H9 (cell line): ENCODE measurements at regions not wholly inside any gene's neighbourhood (a gene's known extent, or its start where the extent isn't known, plus 50 kb on each side); places are given as distances from the start of the nearest gene placed in this dataset.

Experiments used
- DNase-seq: peaks from one replicate; pipeline ENCODE4 v3.0.0-alpha.2; 2017
- H2AFZ ChIP-seq: one replicate; pipeline ENCODE4 v1.6.1; 2013; ENCODE audit warnings: mild to moderate bottlenecking, low read length, control low read depth, moderate library complexity
- H2AK5ac ChIP-seq: 2 replicates; pipeline ENCODE4 v1.6.1; 2013; ENCODE audit warnings: low read length, control low read depth, mixed read lengths; ENCODE audit not compliant: insufficient read length
- H2BK120ac ChIP-seq: one replicate; pipeline ENCODE4 v1.6.1; 2013; ENCODE audit warnings: low read depth, mild to moderate bottlenecking, low read length, control low read depth, inconsistent platforms; ENCODE audit not compliant: poor library complexity, severe bottlenecking
- H2BK12ac ChIP-seq: 2 replicates; pipeline ENCODE4 v1.6.1; 2013; ENCODE audit warnings: low read length, control low read depth, mixed read lengths, low read depth; ENCODE audit not compliant: insufficient read length
- H2BK15ac ChIP-seq: 2 replicates; pipeline ENCODE4 v1.6.1; 2013; ENCODE audit warnings: low read depth, low read length, control low read depth
- H2BK20ac ChIP-seq: one replicate; pipeline ENCODE4 v1.6.1; 2013; ENCODE audit warnings: low read depth, mild to moderate bottlenecking, low read length, control low read depth, inconsistent platforms; ENCODE audit not compliant: poor library complexity, severe bottlenecking
- H2BK5ac ChIP-seq: 2 replicates; pipeline ENCODE4 v1.6.1; 2013; ENCODE audit warnings: low read length, control low read depth, mixed read lengths; ENCODE audit not compliant: insufficient read length
- H3K14ac ChIP-seq: 2 replicates; pipeline ENCODE4 v1.6.1; 2013; ENCODE audit warnings: low read length, control low read depth; ENCODE audit not compliant: insufficient read depth
- H3K18ac ChIP-seq: 2 replicates; pipeline ENCODE4 v1.6.1; 2013; ENCODE audit warnings: low read depth, mild to moderate bottlenecking, mixed read lengths, low read length, control low read depth; ENCODE audit not compliant: insufficient read length
- H3K23ac ChIP-seq: 2 replicates; pipeline ENCODE4 v1.6.1; 2013; ENCODE audit warnings: low read length, control low read depth, mixed read lengths, low read depth; ENCODE audit not compliant: insufficient read length
- H3K23me2 ChIP-seq: 2 replicates; pipeline ENCODE4 v1.6.1; 2013; ENCODE audit warnings: low read depth, mild to moderate bottlenecking, mixed read lengths, low read length, control low read depth; ENCODE audit not compliant: insufficient read length, poor library complexity, severe bottlenecking
- H3K27ac ChIP-seq: 2 replicates; pipeline ENCODE4 v1.5.1; 2013; ENCODE audit warnings: low read length, control low read depth, mixed read lengths, low read depth; ENCODE audit not compliant: insufficient read length
- H3K27me3 ChIP-seq: 2 replicates; pipeline ENCODE4 v1.6.1; 2013; ENCODE audit warnings: low read length, control low read depth, inconsistent platforms; ENCODE audit not compliant: insufficient read depth
- H3K4ac ChIP-seq: 2 replicates; pipeline ENCODE4 v1.6.1; 2013; ENCODE audit warnings: low read depth, mild to moderate bottlenecking, control low read depth, inconsistent platforms, low read length, moderate library complexity
- H3K4me1 ChIP-seq: 2 replicates; pipeline ENCODE4 v1.6.1; 2013; ENCODE audit warnings: low read length, control low read depth, inconsistent platforms; ENCODE audit not compliant: insufficient read depth
- H3K4me2 ChIP-seq: 2 replicates; pipeline ENCODE4 v1.6.1; 2013; ENCODE audit warnings: low read length, control low read depth, mixed read lengths; ENCODE audit not compliant: insufficient read length, insufficient read depth
- H3K56ac ChIP-seq: 2 replicates; pipeline ENCODE4 v1.6.1; 2013; ENCODE audit warnings: low read depth, mild to moderate bottlenecking, mixed read lengths, low read length, control low read depth; ENCODE audit not compliant: insufficient read length
- H3K79me1 ChIP-seq: 2 replicates; pipeline ENCODE4 v1.6.1; 2013; ENCODE audit warnings: low read depth, mild to moderate bottlenecking, moderate library complexity, low read length, control low read depth, inconsistent platforms; ENCODE audit not compliant: insufficient read depth, poor library complexity, severe bottlenecking
- H3K79me2 ChIP-seq: 2 replicates; pipeline ENCODE4 v1.6.1; 2013; ENCODE audit warnings: low read length, control low read depth, inconsistent platforms; ENCODE audit not compliant: insufficient read depth
- H3K9ac ChIP-seq: 2 replicates; pipeline ENCODE4 v1.6.1; 2013; ENCODE audit warnings: low read length, control low read depth, mixed read lengths; ENCODE audit not compliant: insufficient read length; ENCODE audit errors: extremely low read depth
- H3K9me3 ChIP-seq: one replicate; pipeline ENCODE4 v1.6.1; 2013; ENCODE audit warnings: low read depth, low read length, inconsistent platforms; ENCODE audit not compliant: control insufficient read depth
- H3T11ph ChIP-seq: one replicate; pipeline ENCODE4 v1.6.1; 2013; ENCODE audit warnings: mild to moderate bottlenecking, low read length, control low read depth, inconsistent platforms
- H4K20me1 ChIP-seq: one replicate; pipeline ENCODE4 v1.6.1; 2013; ENCODE audit not compliant: control insufficient read depth, insufficient read length, insufficient read depth
- H4K5ac ChIP-seq: 2 replicates; pipeline ENCODE4 v1.6.1; 2013; ENCODE audit warnings: low read depth, mild to moderate bottlenecking, mixed read lengths, low read length, control low read depth; ENCODE audit not compliant: insufficient read length
- H4K8ac ChIP-seq: replicated peaks from 2 replicates; pipeline ENCODE4 v1.6.1; 2013; ENCODE audit warnings: low read length, control low read depth, mixed read lengths, low read depth; ENCODE audit not compliant: insufficient read length
- H4K91ac ChIP-seq: 2 replicates; pipeline ENCODE4 v1.6.1; 2013; ENCODE audit warnings: low read depth, mild to moderate bottlenecking, moderate library complexity, mixed read lengths, low read length, control low read depth; ENCODE audit not compliant: insufficient read length
- H3K27ac Mint-ChIP-seq, 3 experiments: 2 replicates in 2 of 3; 3 replicates in 1 of 3; pipeline ENCODE4 v1.8.0; 2020 to 2021; ENCODE audit warnings: mixed read lengths in 3 of 3, mild to moderate bottlenecking in 1 of 3, moderate library complexity in 1 of 3
- H3K27me3 Mint-ChIP-seq: 2 replicates; pipeline ENCODE4 v1.8.0; 2021; ENCODE audit warnings: low read depth, mild to moderate bottlenecking, moderate library complexity, mixed read lengths
- H3K36me3 Mint-ChIP-seq, 3 experiments: 2 replicates in 2 of 3; 3 replicates in 1 of 3; pipeline ENCODE4 v1.8.0; 2020 to 2021; ENCODE audit warnings: low read depth in 3 of 3, mixed read lengths in 3 of 3; ENCODE audit not compliant: insufficient read depth in 1 of 3
- H3K4me1 Mint-ChIP-seq, 2 experiments: 2 replicates each; pipeline ENCODE4 v1.8.0; 2020; ENCODE audit warnings: mixed read lengths in 2 of 2
- H3K4me3 Mint-ChIP-seq, 2 experiments: 2 replicates in 1 of 2; 3 replicates in 1 of 2; pipeline ENCODE4 v1.8.0; 2020 to 2021; ENCODE audit warnings: mild to moderate bottlenecking in 2 of 2, mixed read lengths in 2 of 2, moderate library complexity in 1 of 2
- H3K9me3 Mint-ChIP-seq, 2 experiments: 2 replicates in 1 of 2; 3 replicates in 1 of 2; pipeline ENCODE4 v1.8.0; 2020; ENCODE audit warnings: mild to moderate bottlenecking in 2 of 2, mixed read lengths in 2 of 2, moderate library complexity in 1 of 2
- WGBS: extraction: QIAGEN DNeasy Blood & Tissue Kit; methylation state at CpG from one replicate; pipeline ENCODE4 v1.1.7; 2013; ENCODE audit warnings: missing lambda C conversion rate, low lambda C conversion rate, mixed read lengths; ENCODE audit not compliant: insufficient read length; ENCODE audit errors: extremely low coverage; 5-methylcytosine and 5-hydroxymethylcytosine counted together
- TF ChIP-seq, protein P1 (sequence below): fragments of 200-600 bp; sonication (generic); conservative IDR thresholded peaks from 3 replicates; pipeline ENCODE4 v1.8.0; 2021; ENCODE audit warnings: antibody characterized with exemption, mild to moderate bottlenecking

DNA sequence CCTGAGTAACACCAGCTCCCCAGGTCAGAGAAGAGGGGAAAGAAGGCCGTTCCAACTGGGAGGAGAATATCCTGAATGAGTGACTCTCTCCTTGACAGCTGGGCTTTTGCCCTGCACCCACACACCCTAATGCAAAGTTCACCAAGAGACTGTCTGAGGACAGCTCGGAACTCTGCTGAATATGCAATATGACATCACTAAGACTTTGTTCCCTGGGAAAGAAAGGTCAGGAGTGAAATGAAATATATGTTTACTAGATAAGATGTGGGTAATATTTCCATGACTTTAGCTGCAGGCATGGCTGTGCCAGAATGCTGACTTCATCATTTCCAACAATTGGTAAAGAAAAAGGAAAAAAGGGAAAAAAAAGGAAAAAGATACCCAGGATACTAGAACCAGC, 488.2 kb upstream of the RAB6C start:
- H3K79me2 ChIP-seq, result no peaks in the 10 kb centered on the region
- Mint-ChIP-seq H3K4me3 (no peak overlapping the region), H3K27ac (no peak overlapping the region), H3K27me3 (peaks cover 4% of the 10 kb centered on the region; the same call in 1 of the 2 replicates), H3K36me3 (no peaks in the 10 kb centered on the region), H3K4me1 (no peaks in the 10 kb centered on the region), H3K9me3 (no peaks in the 10 kb centered on the region)
- H2BK12ac ChIP-seq, result no peak overlapping the region
- H3T11ph ChIP-seq, result no peak overlapping the region
- no peaks in the 10 kb centered on the region for H3K23me2 ChIP-seq
- H3K9me3 ChIP-seq, result no peaks in the 10 kb centered on the region
- H4K8ac ChIP-seq, result no peak overlapping the region
- no peak overlapping the region for H3K14ac ChIP-seq
- H3K9ac ChIP-seq, result no peak overlapping the region
- H2BK120ac ChIP-seq, result no peak overlapping the region
- no peak overlapping the region for H3K4ac ChIP-seq
- H3K23ac ChIP-seq, result no peak overlapping the region
- H3K79me1 ChIP-seq, result no peaks in the 10 kb centered on the region
- H2AK5ac ChIP-seq, result no peak overlapping the region
- H2BK15ac ChIP-seq, result no peak overlapping the region
- no peak overlapping the region for H2BK5ac ChIP-seq
- no peaks in the 10 kb centered on the region for H4K20me1 ChIP-seq
- no peak overlapping the region for H2AFZ ChIP-seq
- H3K27me3 ChIP-seq, result no peaks in the 10 kb centered on the region
- H3K27ac ChIP-seq, result no peak overlapping the region
- H3K4me1 ChIP-seq, result no peaks in the 10 kb centered on the region
- H2BK20ac ChIP-seq, result no peak overlapping the region
- DNase-seq, result no peak
- H4K5ac ChIP-seq, result no peak overlapping the region
- no peak overlapping the region for H3K18ac ChIP-seq
- H3K4me2 ChIP-seq, result no peak overlapping the region
- no CpG with 5 or more reads among the region's 2 CpGs for WGBS
- no peak overlapping the region for H4K91ac ChIP-seq
- TF ChIP-seq, protein P1, sequence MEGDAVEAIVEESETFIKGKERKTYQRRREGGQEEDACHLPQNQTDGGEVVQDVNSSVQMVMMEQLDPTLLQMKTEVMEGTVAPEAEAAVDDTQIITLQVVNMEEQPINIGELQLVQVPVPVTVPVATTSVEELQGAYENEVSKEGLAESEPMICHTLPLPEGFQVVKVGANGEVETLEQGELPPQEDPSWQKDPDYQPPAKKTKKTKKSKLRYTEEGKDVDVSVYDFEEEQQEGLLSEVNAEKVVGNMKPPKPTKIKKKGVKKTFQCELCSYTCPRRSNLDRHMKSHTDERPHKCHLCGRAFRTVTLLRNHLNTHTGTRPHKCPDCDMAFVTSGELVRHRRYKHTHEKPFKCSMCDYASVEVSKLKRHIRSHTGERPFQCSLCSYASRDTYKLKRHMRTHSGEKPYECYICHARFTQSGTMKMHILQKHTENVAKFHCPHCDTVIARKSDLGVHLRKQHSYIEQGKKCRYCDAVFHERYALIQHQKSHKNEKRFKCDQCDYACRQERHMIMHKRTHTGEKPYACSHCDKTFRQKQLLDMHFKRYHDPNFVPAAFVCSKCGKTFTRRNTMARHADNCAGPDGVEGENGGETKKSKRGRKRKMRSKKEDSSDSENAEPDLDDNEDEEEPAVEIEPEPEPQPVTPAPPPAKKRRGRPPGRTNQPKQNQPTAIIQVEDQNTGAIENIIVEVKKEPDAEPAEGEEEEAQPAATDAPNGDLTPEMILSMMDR, result no peak
- no peak overlapping the region for H3K56ac ChIP-seq
